Retina (tissue), 1 donor: ENCODE measurements at regions not wholly inside any gene's neighbourhood (a gene's known extent, or its start where the extent isn't known, plus 50 kb on each side); places are given as distances from the start of the nearest gene placed in this dataset.
"Not testable (repeated sequence)": the region's sequence is repeated elsewhere in the genome, so short reads cannot be mapped to it uniquely, and the experiment has no call there.

Experiments used
- DNase-seq: peaks from one replicate; pipeline ENCODE4 v3.0.0-alpha.2; 2016

- no peak for DNase-seq
These were observed 154.1 kb upstream of the CXCL13 start for GRCh38 chr4:77451530-77451929.

GRCh38 chr4:77452117-77452516 lies 153.5 kb upstream of the CXCL13 start:
- not testable (repeated sequence) for DNase-seq

DNA sequence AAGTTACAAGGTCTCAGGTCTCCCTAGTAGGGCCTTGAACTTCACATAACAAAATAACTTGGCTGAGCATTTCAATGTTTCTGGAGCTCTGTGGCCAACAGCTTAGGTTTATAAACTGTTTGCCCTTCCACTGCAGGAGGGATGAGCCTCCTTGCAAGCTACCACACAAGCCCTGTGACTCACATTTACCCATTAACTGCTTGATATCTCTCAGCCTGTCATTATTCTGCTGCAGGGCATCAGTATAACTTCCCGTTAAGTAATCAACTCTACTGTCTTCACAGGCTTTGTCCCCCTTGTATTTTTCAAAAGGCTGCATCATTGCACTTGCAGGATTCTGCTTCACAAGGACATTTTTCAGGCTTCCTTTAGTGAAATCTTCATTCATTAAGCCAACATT lies 151.7 kb upstream of the CXCL13 start:
- DNase-seq: no peak

DNA sequence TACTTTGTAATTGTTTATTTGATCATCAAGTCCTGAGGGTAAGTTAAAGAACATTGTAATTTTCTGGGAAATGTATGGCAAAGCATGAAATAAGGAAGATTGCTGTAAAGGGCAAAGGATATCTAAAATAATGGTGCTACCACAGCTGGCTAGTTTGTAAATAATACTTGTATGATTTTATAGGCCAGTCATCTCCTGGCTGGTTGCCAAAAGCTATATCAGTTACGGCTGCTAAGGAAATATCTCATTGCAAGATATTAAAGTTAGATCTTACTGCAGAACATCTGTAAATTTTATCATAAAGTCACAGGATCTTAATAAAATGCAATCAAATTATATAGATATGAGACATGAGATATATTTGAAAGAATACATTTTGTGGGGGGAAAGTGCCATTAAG lies 150.8 kb upstream of the CXCL13 start:
- no peak for DNase-seq

DNA sequence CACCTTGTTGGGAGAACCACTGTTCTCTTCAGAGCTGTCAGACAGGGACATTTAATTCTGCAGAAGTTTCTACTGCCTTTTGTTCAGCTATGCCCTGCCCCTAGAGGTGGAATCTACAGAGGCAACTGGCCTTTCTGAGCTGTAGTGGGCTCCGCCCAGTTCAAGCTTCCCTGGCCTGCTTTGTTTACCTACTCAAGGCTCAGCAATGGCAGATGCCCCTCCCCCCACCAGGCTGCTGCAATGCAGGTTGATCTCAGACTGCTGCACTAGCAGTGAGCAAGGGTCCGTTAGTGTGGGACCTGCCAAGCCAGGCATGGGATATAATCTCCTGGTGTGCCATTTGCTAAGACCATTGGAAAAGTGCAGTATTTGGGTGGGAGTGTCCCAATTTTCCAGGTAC lies 141.5 kb upstream of the CXCL13 start:
- not testable (repeated sequence) for DNase-seq

- no peak for DNase-seq
These were observed 140.3 kb upstream of the CXCL13 start for GRCh38 chr4:77465271-77465670.

DNA sequence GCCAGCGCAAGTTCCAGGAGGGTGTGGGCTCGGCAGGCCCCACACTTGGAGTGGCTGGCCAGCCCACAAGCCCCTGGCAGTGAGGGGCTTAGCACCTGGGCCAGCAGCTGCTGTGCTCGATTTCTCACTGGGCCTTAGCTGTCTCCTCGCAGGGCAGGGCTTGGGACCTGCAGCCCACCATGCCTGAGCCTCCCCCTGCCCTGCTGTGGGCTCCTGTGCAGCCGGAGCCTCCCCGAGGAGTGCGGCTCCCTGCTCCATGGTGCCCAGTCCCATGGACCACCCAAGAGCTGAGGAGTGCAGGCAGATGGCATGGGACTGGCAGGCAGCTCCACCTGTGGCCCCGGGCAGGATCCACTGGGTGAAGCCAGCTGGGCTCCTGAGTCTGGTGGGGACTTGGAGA lies 139.2 kb upstream of the CXCL13 start:
- DNase-seq: no peak

- no peak for DNase-seq
These were observed 133.7 kb upstream of the CXCL13 start for GRCh38 chr4:77471821-77472495.

- DNase-seq: no peak
These were observed 132.1 kb upstream of the CXCL13 start for GRCh38 chr4:77473509-77473908.

DNA sequence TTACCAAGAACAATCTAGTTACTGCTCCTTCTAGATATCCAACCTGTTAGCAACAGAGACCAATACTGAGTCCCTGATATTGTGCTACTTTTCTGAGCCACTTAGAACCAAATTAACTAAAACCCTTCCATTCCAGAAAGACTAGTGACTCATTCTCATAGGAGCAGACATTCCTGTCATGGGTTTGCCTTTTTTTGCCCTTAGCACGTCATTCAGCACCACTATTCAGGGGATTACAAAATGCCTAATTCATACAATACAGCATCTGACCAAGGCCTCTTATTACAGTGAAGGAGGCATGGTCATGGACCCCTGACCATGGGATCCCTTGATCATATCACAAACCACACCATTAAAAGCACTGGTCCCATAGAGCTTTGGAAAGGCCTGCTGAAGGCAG lies 123.8 kb upstream of the CXCL13 start:
- DNase-seq: no peak

DNA sequence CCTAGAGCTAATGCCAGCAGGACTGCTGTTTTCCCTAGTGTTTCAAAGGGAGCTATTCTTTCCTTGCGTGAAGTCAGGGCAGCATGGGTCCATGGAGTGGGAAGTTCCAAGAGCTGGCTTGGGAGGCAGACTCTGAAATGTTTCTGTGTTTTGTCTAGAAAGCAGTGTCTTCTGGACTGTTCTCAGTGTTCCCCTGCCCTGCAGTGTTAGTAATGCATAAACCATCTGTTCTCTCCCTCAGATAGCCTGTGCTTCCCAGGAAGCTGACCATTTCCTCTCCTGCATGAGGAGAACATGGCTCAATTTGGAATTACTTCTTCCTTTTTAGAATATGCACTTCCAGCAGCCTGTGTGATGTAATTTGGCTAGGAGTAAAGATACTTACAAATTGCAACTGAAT lies 116.7 kb upstream of the CXCL13 start:
- no peak for DNase-seq

- DNase-seq: no peak
These were observed 112.4 kb upstream of the CXCL13 start for GRCh38 chr4:77493120-77493752.

GRCh38 chr4:77493829-77494551 lies 111.6 kb upstream of the CXCL13 start:
- DNase-seq: no peak

DNA sequence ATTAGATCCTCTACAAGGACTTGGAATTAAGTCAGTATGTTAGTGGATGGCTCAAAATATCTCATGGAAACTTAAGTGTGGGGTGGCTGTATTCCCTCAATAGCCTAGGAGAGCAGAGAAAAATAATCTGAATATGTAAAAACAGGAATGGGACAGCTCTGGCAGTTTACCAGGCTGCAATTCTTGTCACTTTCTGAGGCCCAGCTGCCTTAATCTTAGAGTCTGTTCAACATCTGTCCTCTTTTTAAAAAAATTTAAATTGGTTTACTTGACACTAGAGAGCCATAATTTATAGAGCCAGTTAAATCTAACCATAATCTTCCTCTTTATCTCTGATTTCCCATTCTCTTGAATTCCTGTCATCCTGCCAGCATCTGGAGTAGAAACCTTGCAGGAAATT lies 109.2 kb upstream of the CXCL13 start:
- no peak for DNase-seq

DNA sequence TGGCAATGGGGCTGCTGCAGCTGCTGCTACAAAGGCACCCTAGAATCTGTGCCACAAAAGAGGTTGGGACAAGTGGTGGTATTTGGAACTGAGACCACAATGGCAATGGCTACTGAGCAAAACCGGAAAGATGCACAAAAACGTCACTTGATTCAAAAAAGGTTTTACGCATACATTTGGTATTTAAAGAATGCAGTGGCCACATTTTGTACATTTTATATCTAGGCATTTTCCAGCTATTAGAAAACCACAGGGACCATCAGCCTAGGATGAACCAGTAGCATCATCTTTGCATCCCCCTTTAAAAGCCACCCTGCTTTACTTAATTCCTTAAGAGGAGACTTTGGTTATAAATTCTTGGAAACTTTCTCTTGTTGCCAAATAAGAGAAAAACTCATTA lies 104.8 kb upstream of the CXCL13 start:
- DNase-seq: no peak

DNA sequence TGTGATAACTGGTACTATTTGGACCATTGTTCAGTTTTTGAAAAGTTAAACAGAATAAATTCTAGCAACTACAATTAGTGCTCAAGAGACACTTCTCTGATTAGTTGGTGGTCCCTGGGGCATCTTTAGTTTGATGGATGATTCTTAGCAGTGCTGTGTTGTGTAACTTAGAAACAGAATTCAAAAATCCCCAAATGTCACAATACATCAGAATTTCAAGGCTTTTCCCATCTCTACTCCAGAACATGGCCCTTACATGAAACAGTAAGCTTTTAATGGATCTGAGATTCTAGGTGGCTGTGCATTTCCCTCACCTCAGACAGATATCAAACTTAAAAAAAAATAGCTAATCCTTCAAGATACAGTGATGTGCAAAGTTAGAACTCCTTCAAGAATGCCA lies 104.4 kb upstream of the CXCL13 start:
- no peak for DNase-seq

GRCh38 chr4:77501851-77502250 lies 103.8 kb upstream of the CXCL13 start:
- no peak for DNase-seq

- DNase-seq: no peak
These were observed 101.2 kb upstream of the CXCL13 start for GRCh38 chr4:77504407-77504806.

DNA sequence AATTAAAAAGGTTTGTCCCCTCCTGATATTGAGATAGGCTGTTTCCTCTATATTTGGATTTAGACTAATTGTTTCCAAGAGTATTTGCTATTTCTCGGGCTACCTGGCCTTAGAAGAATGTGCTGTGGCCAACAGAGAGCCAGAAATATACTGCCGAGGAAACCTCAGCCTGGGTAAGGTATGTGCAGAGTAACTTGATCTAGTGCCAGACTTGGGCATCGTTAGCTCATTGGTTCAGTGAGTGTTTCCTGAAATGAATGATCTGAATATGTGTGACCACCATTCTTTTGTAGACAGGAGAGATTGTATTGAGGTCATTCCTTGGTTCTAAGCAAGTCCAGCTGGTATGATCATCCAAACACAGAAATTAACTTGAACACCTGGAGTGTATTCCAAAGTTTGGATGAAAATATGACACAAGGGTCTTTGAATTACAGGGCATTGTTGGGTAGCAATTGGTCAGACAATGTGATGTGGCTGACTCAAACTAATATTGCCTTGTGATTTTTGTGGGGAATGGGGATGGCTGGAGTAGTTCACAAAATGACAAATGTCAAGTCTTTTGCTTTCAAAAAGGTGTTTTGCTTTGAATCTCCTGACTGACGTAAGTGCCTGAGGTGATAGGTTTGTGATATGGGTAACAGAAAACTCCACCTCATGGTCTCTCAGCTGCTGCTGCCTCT lies 100.2 kb upstream of the CXCL13 start:
- no peak for DNase-seq

- DNase-seq: no peak
These were observed 99.7 kb upstream of the CXCL13 start for GRCh38 chr4:77505958-77506319.

DNA sequence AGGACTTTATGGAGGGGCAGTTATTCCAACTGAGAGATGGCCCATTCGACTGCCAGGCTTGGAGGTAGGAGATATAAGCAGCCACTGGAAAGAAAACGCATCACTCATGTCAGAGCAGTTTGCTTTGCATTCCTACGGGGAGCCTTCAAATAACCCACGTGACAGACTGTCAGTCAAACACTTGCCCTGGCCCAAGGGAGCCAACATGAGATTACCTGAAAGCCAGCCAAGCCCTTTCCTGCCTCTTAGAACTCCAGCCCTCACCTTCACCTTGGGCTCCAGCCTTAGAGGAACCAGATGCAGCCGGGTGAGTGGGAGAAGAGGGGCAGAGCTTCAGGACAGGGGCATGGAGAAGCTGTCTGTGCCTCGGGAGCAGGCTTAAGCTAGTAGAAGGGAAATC lies 95.3 kb upstream of the CXCL13 start:
- no peak for DNase-seq

GRCh38 chr4:77525538-77525937 lies 80.1 kb upstream of the CXCL13 start:
- DNase-seq: no peak

- DNase-seq: not testable (repeated sequence)
These were observed 77.7 kb upstream of the CXCL13 start for GRCh38 chr4:77527900-77528299.

DNA sequence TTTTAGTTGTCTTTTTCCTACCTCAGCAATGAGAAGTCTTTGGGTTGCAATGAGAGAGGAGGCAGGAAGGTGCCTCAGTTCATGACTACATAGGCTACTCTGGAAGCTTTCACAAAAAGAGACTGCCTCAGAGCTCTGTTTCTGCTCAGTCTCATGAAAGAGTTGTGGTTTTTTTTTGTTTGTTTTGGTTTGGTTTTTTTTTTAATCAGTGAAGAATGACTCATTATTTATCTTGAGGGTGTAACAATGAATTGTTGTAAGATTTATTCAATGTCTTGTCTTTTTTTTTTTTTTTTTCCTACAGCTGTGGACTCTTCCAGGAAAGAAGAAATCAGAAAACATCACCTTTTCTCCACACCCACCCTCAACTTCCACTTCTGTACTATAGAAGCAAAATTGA lies 67.5 kb upstream of the CXCL13 start:
- no peak for DNase-seq
